RWPE2 (cell line): ENCODE measurements at regions not wholly inside any gene's neighbourhood (a gene's known extent, or its start where the extent isn't known, plus 50 kb on each side); places are given as distances from the start of the nearest gene placed in this dataset.

Experiments
- ATAC-seq: fragments of 200-7000 bp; cut with Tn5 transposase; 3 replicates; pipeline ENCODE4 v1.9.1; 2021; ENCODE audit warnings: low read depth
- DNase-seq: peaks from one replicate; pipeline ENCODE4 v3.0.0-alpha.2; 2020; ENCODE audit warnings: low spot score
- H3K27ac ChIP-seq: fragments of 450-650 bp; 2 replicates; pipeline ENCODE4 v1.5.1; 2017; ENCODE audit warnings: mild to moderate bottlenecking; ENCODE audit not compliant: poor library complexity, severe bottlenecking
- H3K27me3 ChIP-seq: fragments of 250-450 bp; sonication (Bioruptor Pico); 2 replicates; pipeline ENCODE4 v1.5.1; 2021; ENCODE audit warnings: mild to moderate bottlenecking, moderate library complexity; ENCODE audit not compliant: insufficient read depth, poor library complexity, severe bottlenecking
- H3K36me3 ChIP-seq: fragments of 250-450 bp; sonication (Bioruptor Pico); 2 replicates; pipeline ENCODE4 v1.5.1; 2020; ENCODE audit warnings: low read depth, mild to moderate bottlenecking, moderate library complexity
- H3K4me1 ChIP-seq: fragments of 250-450 bp; sonication (Bioruptor Pico); 2 replicates; pipeline ENCODE4 v1.5.1; 2021; ENCODE audit warnings: mild to moderate bottlenecking, moderate library complexity; ENCODE audit not compliant: insufficient read depth, poor library complexity, severe bottlenecking
- H3K4me3 ChIP-seq: fragments of 250-450 bp; sonication (Bioruptor Pico); 2 replicates; pipeline ENCODE4 v1.5.1; 2021; ENCODE audit warnings: mild to moderate bottlenecking, moderate library complexity; ENCODE audit not compliant: severe bottlenecking
- H3K9me3 ChIP-seq: fragments of 250-450 bp; sonication (Bioruptor Pico); 2 replicates; pipeline ENCODE4 v1.5.1; 2021; ENCODE audit warnings: mild to moderate bottlenecking, moderate library complexity; ENCODE audit not compliant: severe bottlenecking
- CTCF ChIP-seq: fragments of 450-650 bp; IDR thresholded peaks from one replicate; pipeline ENCODE4 v1.5.1; 2017; ENCODE audit warnings: mild to moderate bottlenecking, moderate library complexity; ENCODE audit not compliant: poor library complexity, severe bottlenecking

- no peak overlapping the region for H3K27ac ChIP-seq
- TF ChIP-seq CTCF = no peak
- no peaks in the 10 kb centered on the region for H3K4me1 ChIP-seq
- H3K36me3 ChIP-seq = no peaks in the 10 kb centered on the region
- ATAC-seq (no peak), DNase-seq (no peak)
- peaks cover 3% of the 10 kb centered on the region for H3K27me3 ChIP-seq
- no peaks in the 10 kb centered on the region for H3K9me3 ChIP-seq
- H3K4me3 ChIP-seq = no peak overlapping the region
Measured at GRCh38 chr13:111637365-111637764, 316.9 kb downstream of the TEX29 start.

GRCh38 chr13:111638233-111638632 lies 317.8 kb downstream of the TEX29 start:
- Histone ChIP-seq H3K36me3 (no peaks in the 10 kb centered on the region), H3K4me3 (no peak overlapping the region), H3K9me3 (no peaks in the 10 kb centered on the region), H3K27me3 (peaks cover 3% of the 10 kb centered on the region), H3K4me1 (no peaks in the 10 kb centered on the region), H3K27ac (no peak overlapping the region)
- ATAC-seq (no peak), DNase-seq (no peak)
- no peak for TF ChIP-seq CTCF

GRCh38 chr13:111639196-111639705 lies 318.8 kb downstream of the TEX29 start:
- DNase-seq = no peak
- H3K4me3 ChIP-seq = no peak overlapping the region
- H3K4me1 ChIP-seq = no peaks in the 10 kb centered on the region
- ATAC-seq = no peak
- no peaks in the 10 kb centered on the region for H3K36me3 ChIP-seq
- no peak overlapping the region for H3K27ac ChIP-seq
- no peak for TF ChIP-seq CTCF
- H3K27me3 ChIP-seq = peaks cover 3% of the 10 kb centered on the region
- H3K9me3 ChIP-seq = no peaks in the 10 kb centered on the region

- TF ChIP-seq CTCF = no peak
- no peak for ATAC-seq
- H3K27me3 ChIP-seq = peaks cover 3% of the 10 kb centered on the region
Measured at GRCh38 chr13:111640006-111640405, 319.6 kb downstream of the TEX29 start.

GRCh38 chr13:111640476-111640875 lies 320.0 kb downstream of the TEX29 start:
- no peak for TF ChIP-seq CTCF

More at GRCh38 chr13:111640006-111640405, 319.6 kb downstream of the TEX29 start:
- H3K4me1 ChIP-seq = no peaks in the 10 kb centered on the region
- DNase-seq = no peak
- no peaks in the 10 kb centered on the region for H3K36me3 ChIP-seq
- H3K9me3 ChIP-seq = no peaks in the 10 kb centered on the region
- no peak overlapping the region for H3K27ac ChIP-seq
- no peak overlapping the region for H3K4me3 ChIP-seq

More at GRCh38 chr13:111640476-111640875, 320.0 kb downstream of the TEX29 start:
- Histone ChIP-seq H3K27me3 (peaks cover 3% of the 10 kb centered on the region), H3K36me3 (no peaks in the 10 kb centered on the region), H3K27ac (no peak overlapping the region), H3K4me1 (no peaks in the 10 kb centered on the region), H3K9me3 (no peaks in the 10 kb centered on the region), H3K4me3 (no peak overlapping the region)
- ATAC-seq = no peak
- no peak for DNase-seq
